SU-DHL-6 (cell line): ENCODE measurements at regions not wholly inside any gene's neighbourhood (a gene's known extent, or its start where the extent isn't known, plus 50 kb on each side); places are given as distances from the start of the nearest gene placed in this dataset.

Source experiments
- CTCF ChIP-seq: fragments of 200-600 bp; sonication (generic); IDR thresholded peaks from one replicate; pipeline ENCODE4 v1.5.1; 2017; ENCODE audit warnings: antibody characterized with exemption, mild to moderate bottlenecking, low read length, moderate library complexity; ENCODE audit not compliant: insufficient read depth, poor library complexity, severe bottlenecking
- EZH2phosphoT487 ChIP-seq: fragments of 200-600 bp; sonication (generic), shearing (Covaris generic); conservative IDR thresholded peaks from 2 replicates; pipeline ENCODE4 v1.6.1; 2018; ENCODE audit warnings: mild to moderate bottlenecking, antibody characterized with exemption, low read length, moderate library complexity, mixed read lengths

GRCh38 chr13:22793598-22794134 lies 387.1 kb upstream of the SGCG start:
- TF ChIP-seq CTCF (no peak), EZH2phosphoT487 (no peak)
